ENCODE measurements at regions not wholly inside any gene's neighbourhood (a gene's known extent, or its start where the extent isn't known, plus 50 kb on each side); places are given as distances from the start of the nearest gene placed in this dataset.

- no peak for TF ChIP-seq CTCF (IDR thresholded peaks at IDR 0.05; ENCODE audit: insufficient read depth, low read depth, low read length, missing control alignments)
- peak; percentile 62 for DNase-seq (ENCODE audit: low read depth)
- H3K4me3 ChIP-seq (ENCODE audit: low read depth, low read length) = no peak overlapping the region
Measured at GRCh38 chr7:96837593-96837992, 127.9 kb upstream of the SEM1 start.

GRCh38 chr7:96838481-96838880 lies 128.8 kb upstream of the SEM1 start:
- no peak overlapping the region for H3K4me3 ChIP-seq (ENCODE audit: low read depth, low read length)
- no peak for TF ChIP-seq CTCF (IDR thresholded peaks at IDR 0.05; ENCODE audit: insufficient read depth, low read depth, low read length, missing control alignments)
- no peak for DNase-seq (ENCODE audit: low read depth)

- no peak overlapping the region for H3K4me3 ChIP-seq (ENCODE audit: low read depth, low read length)
- no peak for TF ChIP-seq CTCF (IDR thresholded peaks at IDR 0.05; ENCODE audit: insufficient read depth, low read depth, low read length, missing control alignments)
- DNase-seq (ENCODE audit: low read depth) = no peak
Measured at GRCh38 chr7:96855139-96855538, 145.5 kb upstream of the SEM1 start.

GRCh38 chr7:96855691-96856090 lies 146.0 kb upstream of the SEM1 start:
- no peak overlapping the region for H3K4me3 ChIP-seq (ENCODE audit: low read depth, low read length)
- no peak for DNase-seq (ENCODE audit: low read depth)
- no peak for TF ChIP-seq CTCF (IDR thresholded peaks at IDR 0.05; ENCODE audit: insufficient read depth, low read depth, low read length, missing control alignments)

- no peak for TF ChIP-seq CTCF (IDR thresholded peaks at IDR 0.05; ENCODE audit: insufficient read depth, low read depth, low read length, missing control alignments)
Measured at GRCh38 chr7:96869538-96869937, 135.8 kb upstream of the DLX6 start.

GRCh38 chr7:96870185-96870584 lies 135.2 kb upstream of the DLX6 start:
- TF ChIP-seq CTCF (IDR thresholded peaks at IDR 0.05; ENCODE audit: insufficient read depth, low read depth, low read length, missing control alignments) = no peak
- no peak for DNase-seq (ENCODE audit: low read depth)

More at GRCh38 chr7:96869538-96869937, 135.8 kb upstream of the DLX6 start:
- no peak for DNase-seq (ENCODE audit: low read depth)
- no peak overlapping the region for H3K4me3 ChIP-seq (ENCODE audit: low read depth, low read length)

GRCh38 chr7:96870934-96871333 lies 134.4 kb upstream of the DLX6 start:
- DNase-seq (ENCODE audit: low read depth) = no peak
- H3K4me3 ChIP-seq (ENCODE audit: low read depth, low read length) = no peak overlapping the region
- no peak for TF ChIP-seq CTCF (IDR thresholded peaks at IDR 0.05; ENCODE audit: insufficient read depth, low read depth, low read length, missing control alignments)

More at GRCh38 chr7:96870185-96870584, 135.2 kb upstream of the DLX6 start:
- H3K4me3 ChIP-seq (ENCODE audit: low read depth, low read length) = no peak overlapping the region
